ENCODE measurements at regions not wholly inside any gene's neighbourhood (a gene's known extent, or its start where the extent isn't known, plus 50 kb on each side); places are given as distances from the start of the nearest gene placed in this dataset.

GRCh38 chr14:51534610-51535011 is 117.1 kb upstream of the FRMD6 start:
- Mint-ChIP-seq H3K4me3 (no peak overlapping the region), H3K27ac (no peak overlapping the region), H3K4me1 (peaks cover 2% of the 10 kb centered on the region), H3K9me3 (peaks cover 3% of the 10 kb centered on the region), H3K36me3 (peaks cover 2% of the 10 kb centered on the region), H3K27me3 (no peaks in the 10 kb centered on the region)
- DNase-seq: no peak

GRCh38 chr14:51535443-51536044 is 116.2 kb upstream of the FRMD6 start:
- DNase-seq: no peak
- Mint-ChIP-seq H3K27me3 (no peaks in the 10 kb centered on the region), H3K27ac (no peak overlapping the region), H3K4me1 (peaks cover 7% of the 10 kb centered on the region), H3K4me3 (no peak overlapping the region), H3K36me3 (peaks cover 2% of the 10 kb centered on the region), H3K9me3 (peaks cover 3% of the 10 kb centered on the region)

DNA sequence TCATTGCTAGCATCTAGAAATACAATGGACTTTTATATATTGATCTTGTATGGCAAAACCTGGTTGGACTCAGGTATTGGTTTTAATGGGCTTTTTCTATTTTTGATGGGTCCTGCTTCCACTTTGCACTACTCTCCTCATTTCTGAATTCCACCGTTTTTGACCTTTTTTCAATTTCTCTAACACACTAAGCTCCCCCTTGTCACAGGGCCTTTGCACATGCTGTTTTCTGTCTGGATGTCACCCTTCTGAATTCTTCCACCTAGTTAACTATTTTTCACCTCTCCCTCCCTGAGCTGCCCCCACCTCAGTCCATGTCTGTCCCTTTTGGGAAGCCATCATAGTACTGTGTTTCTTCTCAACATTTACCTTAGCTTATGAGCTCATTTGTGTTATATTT is 112.7 kb upstream of the FRMD6 start:
- no peaks in the 10 kb centered on the region for H3K27me3 Mint-ChIP-seq
- peaks cover 5% of the 10 kb centered on the region for H3K4me1 Mint-ChIP-seq
- H3K27ac Mint-ChIP-seq: no peak overlapping the region
- DNase-seq: no peak
- no peak overlapping the region for H3K4me3 Mint-ChIP-seq
- H3K9me3 Mint-ChIP-seq: peaks cover 3% of the 10 kb centered on the region
- peaks cover 2% of the 10 kb centered on the region for H3K36me3 Mint-ChIP-seq

DNA sequence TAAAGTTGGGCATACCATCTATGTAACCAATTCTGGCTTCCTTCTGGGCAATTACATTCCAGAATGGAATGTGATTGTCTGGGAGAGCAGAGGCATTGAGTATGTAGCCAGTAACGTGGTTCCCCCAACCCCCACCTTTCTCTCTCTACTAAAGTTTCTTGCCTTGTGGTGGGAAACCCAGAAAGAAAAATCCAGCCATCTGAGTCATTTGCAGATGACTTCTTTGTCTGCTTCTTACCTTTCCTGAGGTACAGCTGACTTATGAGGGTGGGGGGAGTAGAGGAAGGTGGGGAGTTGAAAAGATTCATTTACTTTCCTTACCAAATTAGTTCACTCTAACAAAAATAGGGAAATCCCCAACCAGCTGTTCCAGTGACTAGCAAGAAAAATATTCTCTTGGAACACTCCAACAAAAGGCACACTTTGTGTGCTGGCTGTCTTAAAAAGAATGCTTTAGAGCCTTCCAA is 112.1 kb upstream of the FRMD6 start:
- H3K4me3 Mint-ChIP-seq: no peak overlapping the region
- peaks cover 5% of the 10 kb centered on the region for H3K4me1 Mint-ChIP-seq
- H3K36me3 Mint-ChIP-seq: peaks cover 2% of the 10 kb centered on the region
- DNase-seq: no peak
- H3K27me3 Mint-ChIP-seq: no peaks in the 10 kb centered on the region
- no peak overlapping the region for H3K27ac Mint-ChIP-seq
- H3K9me3 Mint-ChIP-seq: peaks cover 3% of the 10 kb centered on the region

- H3K4me3 Mint-ChIP-seq: no peak overlapping the region
These were observed 111.3 kb upstream of the FRMD6 start for GRCh38 chr14:51540364-51540763.

GRCh38 chr14:51544471-51544870 is 107.2 kb upstream of the FRMD6 start:
- Mint-ChIP-seq H3K36me3 (no peaks in the 10 kb centered on the region), H3K27ac (no peak overlapping the region), H3K4me1 (peaks cover 5% of the 10 kb centered on the region), H3K4me3 (no peak overlapping the region), H3K27me3 (peaks cover 12% of the 10 kb centered on the region), H3K9me3 (no peaks in the 10 kb centered on the region)
- no peak for DNase-seq

More at GRCh38 chr14:51540364-51540763, 111.3 kb upstream of the FRMD6 start:
- peaks cover 1% of the 10 kb centered on the region for H3K9me3 Mint-ChIP-seq
- H3K4me1 Mint-ChIP-seq: peaks cover 5% of the 10 kb centered on the region
- peaks cover 3% of the 10 kb centered on the region for H3K27me3 Mint-ChIP-seq
- DNase-seq: no peak
- peaks cover 2% of the 10 kb centered on the region for H3K36me3 Mint-ChIP-seq
- H3K27ac Mint-ChIP-seq: no peak overlapping the region

- H3K27me3 Mint-ChIP-seq: peaks cover 12% of the 10 kb centered on the region
These were observed 106.8 kb upstream of the FRMD6 start for GRCh38 chr14:51544901-51545300.

DNA sequence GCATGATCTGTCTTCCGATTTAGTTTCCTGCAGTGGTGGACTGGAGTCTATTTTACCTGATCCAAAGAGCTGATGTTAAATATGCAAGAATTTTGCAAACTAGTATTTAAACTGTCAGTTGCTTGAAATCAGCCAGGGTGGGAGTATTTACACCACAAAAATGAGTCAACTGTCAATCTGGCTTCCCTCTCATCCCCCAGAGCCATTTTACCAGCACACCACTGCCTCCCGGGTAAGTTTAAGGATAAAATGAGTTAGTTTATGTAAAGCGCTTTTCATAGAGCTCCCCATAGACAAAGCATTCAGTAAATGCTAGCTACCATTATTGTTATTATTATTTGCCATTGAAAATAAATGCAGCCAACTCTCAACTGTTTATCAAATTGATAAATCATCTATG is 106.3 kb upstream of the FRMD6 start:
- DNase-seq: no peak
- H3K27ac Mint-ChIP-seq: no peak overlapping the region
- H3K4me3 Mint-ChIP-seq: no peak overlapping the region
- peaks cover under 1% of the 10 kb centered on the region for H3K4me1 Mint-ChIP-seq
- H3K9me3 Mint-ChIP-seq: no peaks in the 10 kb centered on the region
- H3K36me3 Mint-ChIP-seq: no peaks in the 10 kb centered on the region
- peaks cover 12% of the 10 kb centered on the region for H3K27me3 Mint-ChIP-seq

More at GRCh38 chr14:51544901-51545300, 106.8 kb upstream of the FRMD6 start:
- no peaks in the 10 kb centered on the region for H3K9me3 Mint-ChIP-seq
- H3K27ac Mint-ChIP-seq: no peak overlapping the region
- H3K36me3 Mint-ChIP-seq: no peaks in the 10 kb centered on the region
- no peak overlapping the region for H3K4me3 Mint-ChIP-seq
- H3K4me1 Mint-ChIP-seq: peaks cover 5% of the 10 kb centered on the region
- no peak for DNase-seq

DNA sequence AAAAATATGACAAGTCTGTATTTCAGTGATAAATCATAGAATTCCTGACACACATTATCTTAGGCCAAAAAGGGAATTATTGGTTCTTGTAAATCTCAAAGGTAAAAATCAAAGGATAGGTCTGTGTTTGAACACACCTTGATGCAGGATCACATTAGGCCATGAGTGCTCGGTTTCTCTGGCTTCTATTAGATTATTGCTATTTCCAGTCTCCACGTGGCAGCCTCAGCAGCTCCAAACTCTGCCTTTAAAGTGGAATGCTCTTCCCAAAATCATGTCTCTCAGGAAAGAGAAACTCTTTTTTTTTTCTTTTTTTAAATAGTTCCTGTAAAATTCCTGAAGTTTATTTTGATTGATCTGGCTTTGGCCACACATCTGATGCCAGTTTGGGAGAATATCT is 105.6 kb upstream of the FRMD6 start:
- Mint-ChIP-seq H3K4me3 (no peak overlapping the region), H3K9me3 (no peaks in the 10 kb centered on the region), H3K36me3 (no peaks in the 10 kb centered on the region), H3K4me1 (no peaks in the 10 kb centered on the region), H3K27me3 (peaks cover 16% of the 10 kb centered on the region), H3K27ac (no peak overlapping the region)
- no peak for DNase-seq

GRCh38 chr14:51546603-51547258 is 105.0 kb upstream of the FRMD6 start:
- Mint-ChIP-seq H3K36me3 (no peaks in the 10 kb centered on the region), H3K27me3 (peaks cover 16% of the 10 kb centered on the region), H3K9me3 (no peaks in the 10 kb centered on the region), H3K4me3 (no peak overlapping the region), H3K4me1 (no peaks in the 10 kb centered on the region), H3K27ac (no peak overlapping the region)
- no peak for DNase-seq

DNA sequence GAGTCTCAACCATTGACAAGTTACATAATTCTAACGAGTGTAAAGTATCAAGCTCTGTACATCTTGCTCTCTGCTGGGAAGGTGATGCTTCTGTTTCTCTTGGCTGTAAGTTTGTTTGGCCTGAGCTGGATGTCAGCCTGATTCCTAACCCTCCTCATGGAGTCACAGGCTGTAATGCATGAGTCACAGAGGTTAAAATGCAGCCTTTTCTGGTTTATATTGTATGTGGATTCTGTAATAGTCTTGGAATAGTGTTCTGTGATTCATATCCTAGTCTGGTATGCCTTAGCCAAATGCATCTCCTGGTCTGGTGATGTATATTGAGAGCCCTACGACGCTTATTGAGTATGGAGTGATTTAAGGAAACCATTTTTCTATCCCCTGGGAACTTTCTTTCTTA is 104.5 kb upstream of the FRMD6 start:
- H3K4me1 Mint-ChIP-seq: no peaks in the 10 kb centered on the region
- H3K9me3 Mint-ChIP-seq: no peaks in the 10 kb centered on the region
- no peak overlapping the region for H3K4me3 Mint-ChIP-seq
- H3K36me3 Mint-ChIP-seq: no peaks in the 10 kb centered on the region
- DNase-seq: no peak
- H3K27me3 Mint-ChIP-seq: peaks cover 16% of the 10 kb centered on the region
- no peak overlapping the region for H3K27ac Mint-ChIP-seq

- Mint-ChIP-seq H3K27me3 (peaks cover 18% of the 10 kb centered on the region), H3K4me1 (no peaks in the 10 kb centered on the region), H3K36me3 (no peaks in the 10 kb centered on the region), H3K9me3 (no peaks in the 10 kb centered on the region), H3K4me3 (no peak overlapping the region), H3K27ac (no peak overlapping the region)
- no peak for DNase-seq
These were observed 104.0 kb upstream of the FRMD6 start for GRCh38 chr14:51547701-51548100.

GRCh38 chr14:51548187-51548586 is 103.5 kb upstream of the FRMD6 start:
- H3K36me3 Mint-ChIP-seq: no peaks in the 10 kb centered on the region
- DNase-seq: no peak
- no peaks in the 10 kb centered on the region for H3K9me3 Mint-ChIP-seq
- H3K27me3 Mint-ChIP-seq: peaks cover 19% of the 10 kb centered on the region
- no peaks in the 10 kb centered on the region for H3K4me1 Mint-ChIP-seq
- no peak overlapping the region for H3K27ac Mint-ChIP-seq
- H3K4me3 Mint-ChIP-seq: no peak overlapping the region

DNA sequence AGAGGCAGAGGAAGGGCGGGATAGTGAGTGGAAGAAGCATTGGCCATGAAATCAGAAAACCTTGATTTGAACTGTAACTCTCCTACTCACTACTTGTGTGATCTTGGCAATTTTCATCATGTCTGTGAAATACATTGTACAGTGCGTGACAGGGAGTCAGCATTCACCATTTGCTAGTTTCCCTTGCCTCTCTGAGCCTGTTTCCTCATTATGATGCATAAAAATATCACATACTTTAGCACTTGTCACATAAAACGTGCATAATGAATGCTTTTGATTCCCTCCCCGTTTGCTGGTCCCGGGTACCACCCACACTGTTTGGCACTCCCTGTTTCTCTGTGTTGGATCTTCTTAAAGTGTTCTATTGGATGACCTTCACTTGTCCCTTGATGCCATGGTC is 101.1 kb upstream of the FRMD6 start:
- peaks cover 13% of the 10 kb centered on the region for H3K27me3 Mint-ChIP-seq
- no peaks in the 10 kb centered on the region for H3K36me3 Mint-ChIP-seq
- no peak for DNase-seq
- no peak overlapping the region for H3K4me3 Mint-ChIP-seq
- H3K9me3 Mint-ChIP-seq: no peaks in the 10 kb centered on the region
- no peaks in the 10 kb centered on the region for H3K4me1 Mint-ChIP-seq
- H3K27ac Mint-ChIP-seq: no peak overlapping the region

DNA sequence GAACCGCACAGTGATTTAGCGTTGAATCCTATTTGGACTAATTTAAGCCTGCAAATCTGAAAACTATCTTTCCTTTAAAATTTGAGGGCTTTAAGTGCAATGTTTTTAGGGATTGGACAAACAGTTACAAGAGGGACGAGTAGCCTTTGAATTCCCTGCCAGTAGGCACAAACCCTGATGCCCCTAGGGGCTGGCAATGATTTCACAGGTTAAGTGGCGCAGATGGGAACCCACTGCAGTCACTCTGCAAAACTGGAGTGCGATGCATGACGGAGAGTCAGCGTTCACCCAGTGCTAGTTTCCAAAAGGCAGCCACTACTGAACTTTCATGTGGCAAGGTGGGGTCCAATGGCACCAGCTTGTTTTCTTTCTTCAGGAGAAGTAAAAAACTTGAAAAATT is 99.4 kb upstream of the FRMD6 start:
- H3K27ac Mint-ChIP-seq: no peak overlapping the region
- H3K4me3 Mint-ChIP-seq: no peak overlapping the region
- DNase-seq: no peak
- H3K9me3 Mint-ChIP-seq: no peaks in the 10 kb centered on the region
- H3K27me3 Mint-ChIP-seq: peaks cover 8% of the 10 kb centered on the region
- no peaks in the 10 kb centered on the region for H3K36me3 Mint-ChIP-seq
- no peaks in the 10 kb centered on the region for H3K4me1 Mint-ChIP-seq

DNA sequence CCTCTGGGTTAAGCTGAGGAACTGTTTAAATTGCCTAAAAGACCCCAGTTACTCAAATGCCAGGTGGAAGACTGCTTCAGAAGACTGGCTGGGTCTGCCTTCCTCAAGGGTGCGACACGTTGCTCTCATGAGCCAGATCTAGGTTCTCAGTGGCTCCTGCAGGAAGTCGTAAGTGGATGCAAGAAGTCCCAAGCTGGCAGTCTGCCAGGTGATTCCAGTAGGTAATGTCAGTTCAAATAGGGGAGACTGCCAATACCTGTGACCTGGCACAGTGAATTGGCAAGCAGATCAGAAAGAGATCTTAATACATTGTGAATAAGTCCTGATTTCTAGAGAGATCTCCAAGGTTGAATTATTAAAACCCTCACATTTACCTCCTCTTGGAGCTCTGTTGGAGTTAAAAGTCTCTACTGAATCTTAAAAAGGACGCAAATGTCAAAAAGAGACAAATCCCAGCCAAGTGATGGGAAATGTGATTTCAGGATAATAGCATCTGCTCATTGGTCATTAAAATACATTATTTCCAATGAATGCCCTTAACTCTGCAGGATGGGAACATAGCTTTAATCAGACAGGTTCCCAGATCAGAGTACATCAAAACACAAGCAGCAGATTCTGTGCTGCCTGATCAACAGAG is 98.8 kb upstream of the FRMD6 start:
- H3K4me1 Mint-ChIP-seq: no peaks in the 10 kb centered on the region
- no peak for DNase-seq
- no peak overlapping the region for H3K27ac Mint-ChIP-seq
- no peaks in the 10 kb centered on the region for H3K9me3 Mint-ChIP-seq
- no peaks in the 10 kb centered on the region for H3K36me3 Mint-ChIP-seq
- peaks cover 8% of the 10 kb centered on the region for H3K27me3 Mint-ChIP-seq
- H3K4me3 Mint-ChIP-seq: no peak overlapping the region
